ENCODE measurements at regions not wholly inside any gene's neighbourhood (a gene's known extent, or its start where the extent isn't known, plus 50 kb on each side); places are given as distances from the start of the nearest gene placed in this dataset.

DNA sequence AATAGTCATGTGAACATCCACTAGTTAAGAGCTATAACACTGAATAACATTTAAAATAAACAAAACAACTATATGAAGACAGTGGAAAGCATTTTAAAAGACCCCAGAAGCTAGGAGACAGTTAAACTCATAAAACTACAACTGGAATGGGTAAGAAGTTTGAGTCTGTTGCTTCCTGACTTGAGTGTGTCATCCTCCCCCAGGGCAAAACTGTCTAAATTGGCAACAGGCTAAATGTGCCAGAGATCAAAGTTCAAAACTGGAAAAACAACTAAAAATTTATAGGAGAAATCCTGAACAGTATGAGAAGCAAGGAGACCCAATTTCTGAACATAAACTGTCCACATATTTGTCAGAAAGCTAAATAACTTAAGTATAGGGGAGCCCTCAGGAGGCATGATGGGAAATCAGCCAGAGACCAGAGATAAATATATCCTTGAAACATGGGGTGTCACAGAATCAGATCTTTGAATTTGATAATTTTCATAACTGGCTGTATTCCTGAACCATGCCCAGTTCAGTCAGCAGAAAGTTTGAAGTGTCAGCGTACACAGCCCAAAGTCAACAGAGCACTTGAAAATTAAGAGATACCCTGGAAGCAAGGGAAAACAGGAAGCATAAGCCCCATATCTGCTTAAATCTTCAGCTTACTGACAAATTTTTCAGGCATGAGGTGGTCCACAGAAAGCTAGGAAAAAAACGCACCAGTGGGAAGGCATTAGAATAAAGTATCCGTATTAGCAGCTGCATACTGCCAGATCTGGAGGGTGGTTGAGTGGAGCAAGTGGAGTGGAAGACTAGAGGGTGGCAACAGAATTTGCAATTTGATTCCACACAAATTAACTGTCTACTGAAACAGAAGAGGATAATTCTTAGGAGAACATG lies 516.1 kb upstream of the MAN1A1 start (continued):
- TF ChIP-seq, protein P1, sequence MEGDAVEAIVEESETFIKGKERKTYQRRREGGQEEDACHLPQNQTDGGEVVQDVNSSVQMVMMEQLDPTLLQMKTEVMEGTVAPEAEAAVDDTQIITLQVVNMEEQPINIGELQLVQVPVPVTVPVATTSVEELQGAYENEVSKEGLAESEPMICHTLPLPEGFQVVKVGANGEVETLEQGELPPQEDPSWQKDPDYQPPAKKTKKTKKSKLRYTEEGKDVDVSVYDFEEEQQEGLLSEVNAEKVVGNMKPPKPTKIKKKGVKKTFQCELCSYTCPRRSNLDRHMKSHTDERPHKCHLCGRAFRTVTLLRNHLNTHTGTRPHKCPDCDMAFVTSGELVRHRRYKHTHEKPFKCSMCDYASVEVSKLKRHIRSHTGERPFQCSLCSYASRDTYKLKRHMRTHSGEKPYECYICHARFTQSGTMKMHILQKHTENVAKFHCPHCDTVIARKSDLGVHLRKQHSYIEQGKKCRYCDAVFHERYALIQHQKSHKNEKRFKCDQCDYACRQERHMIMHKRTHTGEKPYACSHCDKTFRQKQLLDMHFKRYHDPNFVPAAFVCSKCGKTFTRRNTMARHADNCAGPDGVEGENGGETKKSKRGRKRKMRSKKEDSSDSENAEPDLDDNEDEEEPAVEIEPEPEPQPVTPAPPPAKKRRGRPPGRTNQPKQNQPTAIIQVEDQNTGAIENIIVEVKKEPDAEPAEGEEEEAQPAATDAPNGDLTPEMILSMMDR (IDR thresholded peaks at IDR 0.05; ENCODE audit: control extremely low read depth in 1 of 3, insufficient read depth in 1 of 3, low read depth in 1 of 3, low read length in 3 of 3), result no peak
- no peak for TF ChIP-seq ZNF274 (IDR thresholded peaks at IDR 0.05; ENCODE audit: borderline replicate concordance, extremely low read depth, low read length)
- no peak for TF ChIP-seq SIN3A (conservative IDR thresholded peaks at IDR 0.05 in 1 of 2, IDR thresholded peaks at IDR 0.05 in 1 of 2; ENCODE audit: low read depth in 1 of 2, low read length in 2 of 2)
- TF ChIP-seq PHF8 (conservative IDR thresholded peaks at IDR 0.05; ENCODE audit: low read depth, low read length), result no peak
